ENCODE measurements at regions not wholly inside any gene's neighbourhood (a gene's known extent, or its start where the extent isn't known, plus 50 kb on each side); places are given as distances from the start of the nearest gene placed in this dataset.

- TF ChIP-seq SMARCC2 (IDR thresholded peaks at IDR 0.05; ENCODE audit: low read depth): no peak
- TF ChIP-seq NFYB (IDR thresholded peaks at IDR 0.05; ENCODE audit: extremely low read depth, insufficient read length): no peak
- no peak for TF ChIP-seq ZFP36 (IDR thresholded peaks at IDR 0.05; ENCODE audit: low read depth, low read length, partially characterized antibody)
- TF ChIP-seq RNF2 (IDR thresholded peaks at IDR 0.05): no peak
- no peak for TF ChIP-seq CTCF (IDR thresholded peaks at IDR 0.05 in 2 of 3, conservative IDR thresholded peaks at IDR 0.05 in 1 of 3; ENCODE audit: insufficient read depth in 2 of 3, low read depth in 1 of 3, low read length in 3 of 3)
Observed at GRCh38 chrX:20686256-20686655, 419.5 kb upstream of the RPS6KA3 start.

Measured in K562 (cell line).